A673 (cell line): ENCODE measurements at regions not wholly inside any gene's neighbourhood (a gene's known extent, or its start where the extent isn't known, plus 50 kb on each side); places are given as distances from the start of the nearest gene placed in this dataset.

Experiments
- BruUV-seq: library from RNA; stranded (reverse); fragments of 400-500 nt; replicated peaks from 2 replicates; lab custom pipeline; 2021; lab: Mats Ljungman, UMichigan
- CTCF ChIA-PET: fragments of 300-600 bp; sonication (Branson Sonifier 250); formaldehyde crosslinking; loops from one replicate; lab custom pipeline; 2022; ENCODE audit warnings: antibody characterized with exemption; lab: Charles Lee
- POLR2A ChIA-PET: fragments of 300-600 bp; sonication (Branson Sonifier 250); formaldehyde crosslinking; loops from one replicate; lab custom pipeline; 2022; ENCODE audit warnings: antibody characterized with exemption; ENCODE audit not compliant: low non-redundant PET; lab: Charles Lee
- DNase-seq: peaks from one replicate; pipeline ENCODE4 v3.0.0-alpha.2; 2015; ENCODE audit warnings: low spot score
- H3K27ac ChIP-seq: fragments of 200-600 bp; sonication (generic); 2 replicates; pipeline ENCODE4 v1.5.1; 2016; ENCODE audit warnings: mixed run types, low read depth, mild to moderate bottlenecking, mixed read lengths, antibody characterized with exemption, low read length; ENCODE audit not compliant: poor library complexity, severe bottlenecking
- H3K27me3 ChIP-seq: fragments of 200-600 bp; sonication (generic); replicated peaks from 2 replicates; pipeline ENCODE4 v1.6.1; 2017; ENCODE audit warnings: mixed run types, low read depth, mild to moderate bottlenecking, mixed read lengths, antibody characterized with exemption, low read length; ENCODE audit not compliant: insufficient read depth, poor library complexity
- H3K36me3 ChIP-seq: fragments of 200-600 bp; sonication (generic); 2 replicates; pipeline ENCODE4 v1.6.1; 2016; ENCODE audit warnings: mixed run types, mild to moderate bottlenecking, mixed read lengths, antibody characterized with exemption, low read length; ENCODE audit not compliant: insufficient read depth, poor library complexity, severe bottlenecking
- H3K4me1 ChIP-seq: fragments of 200-600 bp; sonication (generic); 2 replicates; pipeline ENCODE4 v1.6.1; 2017; ENCODE audit warnings: mixed run types, mild to moderate bottlenecking, mixed read lengths, antibody characterized with exemption, low read length; ENCODE audit not compliant: insufficient read depth, poor library complexity, severe bottlenecking
- H3K4me3 ChIP-seq: fragments of 200-600 bp; sonication (generic); 2 replicates; pipeline ENCODE4 v1.5.1; 2016; ENCODE audit warnings: low read depth, mixed run types, mild to moderate bottlenecking, mixed read lengths, low read length; ENCODE audit not compliant: poor library complexity, severe bottlenecking
- H3K9me3 ChIP-seq: fragments of 200-600 bp; sonication (generic); 2 replicates; pipeline ENCODE4 v1.6.1; 2016; ENCODE audit warnings: mixed run types, low read depth, mild to moderate bottlenecking, mixed read lengths, antibody characterized with exemption, low read length; ENCODE audit not compliant: poor library complexity, severe bottlenecking
- CTCF ChIP-seq: fragments of 300-800, 200-600 bp; sonication (generic); conservative IDR thresholded peaks from 2 replicates; pipeline ENCODE4 v1.5.1; 2017; ENCODE audit warnings: low read depth, mild to moderate bottlenecking, antibody characterized with exemption, low read length, moderate library complexity, mixed read lengths
- EZH2 ChIP-seq: fragments of 200-600 bp; sonication (generic); IDR thresholded peaks from 2 replicates; pipeline ENCODE4 v1.6.1; 2017; ENCODE audit warnings: borderline replicate concordance, low read depth, mild to moderate bottlenecking, mixed read lengths, antibody characterized with exemption, low read length; ENCODE audit not compliant: poor library complexity, severe bottlenecking
- intact Hi-C: fragments of 100-400 bp; cut with micrococcal nuclease; formaldehyde crosslinking; loops from one replicate; pipeline ENCODE4 v1.10.0; 2022; ENCODE audit not compliant: unreplicated experiment

- Histone ChIP-seq H3K4me3 (no peak overlapping the region), H3K9me3 (no peaks in the 10 kb centered on the region), H3K36me3 (no peaks in the 10 kb centered on the region), H3K27ac (no peak overlapping the region), H3K27me3 (no peaks in the 10 kb centered on the region), H3K4me1 (no peaks in the 10 kb centered on the region)
- ChIA-PET POLR2A (no interaction called here), CTCF (no interaction called here)
- intact Hi-C loops, result no loop called here
- no peak for TF ChIP-seq CTCF
- TF ChIP-seq EZH2, result no peak
- no peak for DNase-seq
- no TSS peak for BruUV-seq
Observed at GRCh38 chr18:32878436-32878835, 105.6 kb upstream of the KLHL14 start.

GRCh38 chr18:32877371-32877770 is 104.5 kb upstream of the KLHL14 start:
- BruUV-seq, result no TSS peak

DNA sequence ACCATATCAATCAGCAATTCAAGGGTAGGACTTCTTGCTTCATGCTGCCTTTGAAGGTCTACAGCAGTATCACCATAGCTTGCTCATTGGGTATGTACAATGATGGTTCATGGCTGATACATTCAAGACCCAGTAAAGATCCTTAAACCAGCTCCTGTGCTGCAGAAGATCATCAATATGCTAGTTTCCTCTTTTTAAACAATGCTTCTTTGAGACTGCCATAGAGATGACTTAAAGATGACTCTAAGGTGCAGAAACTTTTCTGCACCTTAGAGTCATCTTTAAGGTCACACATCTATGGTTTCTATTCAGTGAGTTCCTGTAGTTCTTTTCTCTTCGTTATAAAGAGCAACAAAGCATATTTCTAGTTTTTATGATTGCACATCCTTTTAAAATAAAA is 102.8 kb upstream of the KLHL14 start:
- H3K27ac ChIP-seq, result no peak overlapping the region
- no peaks in the 10 kb centered on the region for H3K4me1 ChIP-seq
- H3K36me3 ChIP-seq, result no peaks in the 10 kb centered on the region
- no peaks in the 10 kb centered on the region for H3K9me3 ChIP-seq
- ChIA-PET POLR2A (no interaction called here), CTCF (no interaction called here)
- DNase-seq, result no peak
- intact Hi-C loops, result no loop called here
- no TSS peak for BruUV-seq
- H3K27me3 ChIP-seq, result no peaks in the 10 kb centered on the region
- TF ChIP-seq CTCF (no peak), EZH2 (no peak)
- H3K4me3 ChIP-seq, result no peak overlapping the region

More at GRCh38 chr18:32877371-32877770, 104.5 kb upstream of the KLHL14 start:
- Histone ChIP-seq H3K4me1 (no peaks in the 10 kb centered on the region), H3K27me3 (no peaks in the 10 kb centered on the region), H3K4me3 (no peak overlapping the region), H3K9me3 (no peaks in the 10 kb centered on the region), H3K36me3 (no peaks in the 10 kb centered on the region), H3K27ac (no peak overlapping the region)
- ChIA-PET CTCF (interaction anchor here (0.6 kb wide), 1 partner anchor 22 kb away, joined by 5 read pairs; no protein-coding TSS in a partner anchor), POLR2A (no interaction called here)
- DNase-seq, result no peak
- intact Hi-C loops, result no loop called here
- TF ChIP-seq EZH2 (no peak), CTCF (no peak)
